Prostate gland (tissue), 2 donors: ENCODE measurements at regions not wholly inside any gene's neighbourhood (a gene's known extent, or its start where the extent isn't known, plus 50 kb on each side); places are given as distances from the start of the nearest gene placed in this dataset.

ENCODE experiments used
- DNase-seq: peaks from one replicate; pipeline ENCODE4 v3.0.0-alpha.2; 2019; ENCODE audit warnings: low spot score
- H3K27ac ChIP-seq, 2 donors: fragments of 200-600 bp; sonication (generic); 2 replicates each; pipeline ENCODE4 v1.5.1; 2017 to 2019
- H3K27me3 ChIP-seq: fragments of 200-600 bp; sonication (generic); replicated peaks from 2 replicates; pipeline ENCODE4 v1.5.1; 2019; ENCODE audit not compliant: insufficient read depth
- H3K36me3 ChIP-seq, 2 donors: fragments of 200-600 bp; sonication (generic); 1 replicate in 1 of 2; 2 replicates in 1 of 2; pipeline versions ENCODE4 v1.5.1 to v1.8.1; 2017 to 2019
- H3K4me1 ChIP-seq: fragments of 200-600 bp; sonication (generic); replicated peaks from 2 replicates; pipeline ENCODE4 v1.5.1; 2019
- H3K4me3 ChIP-seq, 2 donors: fragments of 200-600 bp; sonication (generic); 2 replicates each; pipeline ENCODE4 v1.5.1; 2017 to 2019
- H3K9me3 ChIP-seq: fragments of 200-600 bp; sonication (generic); 2 replicates; pipeline ENCODE4 v1.5.1; 2017
- CTCF ChIP-seq, 4 experiments: fragments of 200-600 bp in 2 of 4; fragments of 450-650 bp in 2 of 4; sonication (generic) in 2 of 4; IDR thresholded peaks; 1 replicate in 3 of 4; 2 replicates in 1 of 4; pipeline ENCODE4 v1.5.1; 2016 to 2019; ENCODE audit warnings: antibody characterized with exemption in 4 of 4, mild to moderate bottlenecking in 2 of 4, moderate library complexity in 2 of 4
- POLR2A ChIP-seq: fragments of 450-650 bp; IDR thresholded peaks from one replicate; pipeline ENCODE4 v1.6.1; 2016; ENCODE audit warnings: antibody characterized with exemption, mild to moderate bottlenecking
- POLR2AphosphoS5 ChIP-seq: sonication (generic); formaldehyde crosslinking; IDR thresholded peaks from one replicate; pipeline ENCODE4 v1.6.1; 2017; ENCODE audit warnings: antibody characterized with exemption
- WGBS: methylation state at CpG from one replicate; pipeline ENCODE4 v1.1.5; 2018; 5-methylcytosine and 5-hydroxymethylcytosine counted together
- intact Hi-C: fragments of 100-400 bp; cut with DNase I; formaldehyde crosslinking; loops from one replicate; pipeline ENCODE4 v1.14.2; 2022

GRCh38 chr14:95811813-95812212, 64.8 kb upstream of the TUNAR start:
- Histone ChIP-seq H3K4me1 (no peaks in the 10 kb centered on the region), H3K27ac (no peak overlapping the region), H3K4me3 (no peak overlapping the region), H3K27me3 (peaks cover 3% of the 10 kb centered on the region), H3K36me3 (no peaks in the 10 kb centered on the region), H3K9me3 (no peaks in the 10 kb centered on the region)
- 97% methylated on average over 4 of the region's 4 CpGs for WGBS
- intact Hi-C loops, result no loop called here
- DNase-seq, result no peak
- TF ChIP-seq POLR2A (no peak), CTCF (IDR thresholded peaks at IDR 0.05) (no peak), POLR2AphosphoS5 (no peak)

GRCh38 chr14:95808371-95808770, 68.3 kb upstream of the TUNAR start:
- Histone ChIP-seq H3K4me3 (no peak overlapping the region), H3K9me3 (no peaks in the 10 kb centered on the region), H3K4me1 (no peaks in the 10 kb centered on the region), H3K36me3 (no peaks in the 10 kb centered on the region), H3K27ac (no peak overlapping the region), H3K27me3 (peaks cover 3% of the 10 kb centered on the region)
- intact Hi-C loops, result no loop called here
- WGBS, result 94% methylated on average over 1 of the region's 1 CpG
- DNase-seq, result no peak
- TF ChIP-seq POLR2A (no peak), CTCF (IDR thresholded peaks at IDR 0.05) (no peak), POLR2AphosphoS5 (no peak)

- TF ChIP-seq POLR2AphosphoS5 (no peak), CTCF (IDR thresholded peaks at IDR 0.05) (no peak), POLR2A (no peak)
- no peaks in the 10 kb centered on the region for H3K4me1 ChIP-seq
- WGBS, result 22% methylated on average over 5 of the region's 5 CpGs
- no peak overlapping the region for H3K4me3 ChIP-seq
- no peak for DNase-seq
- no peaks in the 10 kb centered on the region for H3K27me3 ChIP-seq
- intact Hi-C loops, result no loop called here
- H3K36me3 ChIP-seq, result no peaks in the 10 kb centered on the region
- no peaks in the 10 kb centered on the region for H3K9me3 ChIP-seq
- H3K27ac ChIP-seq, result no peak overlapping the region
These were observed 79.8 kb upstream of the TUNAR start for GRCh38 chr14:95796788-95797187.

- H3K4me3 ChIP-seq, result no peak overlapping the region
- H3K4me1 ChIP-seq, result no peaks in the 10 kb centered on the region
- no peak overlapping the region for H3K27ac ChIP-seq
- peaks cover 3% of the 10 kb centered on the region for H3K27me3 ChIP-seq
- WGBS, result 95% methylated on average over 3 of the region's 3 CpGs
- intact Hi-C loops, result no loop called here
- H3K9me3 ChIP-seq, result no peaks in the 10 kb centered on the region
- H3K36me3 ChIP-seq, result no peaks in the 10 kb centered on the region
- no peak for DNase-seq
- TF ChIP-seq CTCF (IDR thresholded peaks at IDR 0.05) (no peak), POLR2A (no peak), POLR2AphosphoS5 (no peak)
These were observed 74.0 kb upstream of the TCL1A start for GRCh38 chr14:95787941-95788340.

- Histone ChIP-seq H3K4me1 (no peaks in the 10 kb centered on the region), H3K9me3 (no peaks in the 10 kb centered on the region), H3K27ac (no peak overlapping the region), H3K27me3 (peaks cover 3% of the 10 kb centered on the region), H3K4me3 (no peak overlapping the region), H3K36me3 (no peaks in the 10 kb centered on the region)
- TF ChIP-seq POLR2AphosphoS5 (no peak), CTCF (IDR thresholded peaks at IDR 0.05) (no peak), POLR2A (no peak)
- intact Hi-C loops, result no loop called here
- DNase-seq, result no peak
- WGBS, result 77% methylated on average over 8 of the region's 8 CpGs
These were observed 72.6 kb upstream of the TCL1A start for GRCh38 chr14:95786566-95786965.
